ENCODE measurements at regions not wholly inside any gene's neighbourhood (a gene's known extent, or its start where the extent isn't known, plus 50 kb on each side); places are given as distances from the start of the nearest gene placed in this dataset.

DNA sequence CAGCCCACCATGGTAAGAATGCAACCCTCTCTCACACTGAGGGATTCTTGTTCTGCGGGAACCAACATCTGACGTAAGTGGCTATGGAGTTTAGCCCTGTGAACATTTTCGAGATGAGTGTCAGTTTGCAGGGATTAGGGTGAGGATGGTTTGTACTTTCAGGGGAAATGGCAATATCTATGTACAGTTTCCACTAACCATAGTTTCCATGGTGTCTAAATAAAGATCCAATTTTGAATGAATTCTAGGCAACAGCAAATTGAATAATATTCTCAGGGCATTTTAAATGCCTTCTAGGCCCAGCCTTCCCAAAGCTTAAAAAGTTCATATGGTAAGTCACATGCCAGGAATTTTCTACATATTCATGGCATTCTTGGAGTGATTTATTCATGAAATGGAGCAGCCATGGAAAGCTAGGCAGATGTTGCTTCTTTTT lies 105.4 kb upstream of the MMADHC start:
- no peak overlapping the region for H3K56ac ChIP-seq (ENCODE audit: insufficient read length, low read depth, low read length)
- no peak overlapping the region for H2BK5ac ChIP-seq (ENCODE audit: insufficient read length, low read length)
- H2BK20ac ChIP-seq (ENCODE audit: low read depth, low read length, poor library complexity, severe bottlenecking) = no peak overlapping the region
- Mint-ChIP-seq H3K27me3 (ENCODE audit: low read depth) (no peaks in the 10 kb centered on the region; the same call in none of the 2 replicates), H3K4me3 (no peak overlapping the region), H3K27ac (no peak overlapping the region), H3K36me3 (ENCODE audit: insufficient read depth in 1 of 3, low read depth in 3 of 3) (no peaks in the 10 kb centered on the region), H3K9me3 (no peaks in the 10 kb centered on the region), H3K4me1 (no peaks in the 10 kb centered on the region)
- H2BK120ac ChIP-seq (ENCODE audit: low read depth, low read length, poor library complexity, severe bottlenecking) = no peak overlapping the region
- H3K9ac ChIP-seq (ENCODE audit: extremely low read depth, insufficient read length, low read length) = no peak overlapping the region
- H3K23me2 ChIP-seq (ENCODE audit: insufficient read length, low read depth, low read length, poor library complexity, severe bottlenecking) = no peaks in the 10 kb centered on the region
- H2AK5ac ChIP-seq (ENCODE audit: insufficient read length, low read length) = no peak overlapping the region
- H2BK15ac ChIP-seq (ENCODE audit: low read depth, low read length) = no peak overlapping the region
- H4K20me1 ChIP-seq (ENCODE audit: control insufficient read depth, insufficient read depth, insufficient read length) = no peaks in the 10 kb centered on the region
- H3K18ac ChIP-seq (ENCODE audit: insufficient read length, low read depth, low read length) = no peak overlapping the region
- WGBS (ENCODE audit: extremely low coverage, insufficient read length, low lambda C conversion rate) = no CpG with 5 or more reads among the region's 3 CpGs
- no peaks in the 10 kb centered on the region for H3K9me3 ChIP-seq (ENCODE audit: control insufficient read depth, low read depth, low read length)
- H3K4me1 ChIP-seq (ENCODE audit: insufficient read depth, low read length) = no peaks in the 10 kb centered on the region
- H2AFZ ChIP-seq (ENCODE audit: low read length) = no peak overlapping the region
- no peak overlapping the region for H3K4me2 ChIP-seq (ENCODE audit: insufficient read depth, insufficient read length, low read length)
- no peaks in the 10 kb centered on the region for H3K79me2 ChIP-seq (ENCODE audit: insufficient read depth, low read length)
- TF ChIP-seq, protein P1, sequence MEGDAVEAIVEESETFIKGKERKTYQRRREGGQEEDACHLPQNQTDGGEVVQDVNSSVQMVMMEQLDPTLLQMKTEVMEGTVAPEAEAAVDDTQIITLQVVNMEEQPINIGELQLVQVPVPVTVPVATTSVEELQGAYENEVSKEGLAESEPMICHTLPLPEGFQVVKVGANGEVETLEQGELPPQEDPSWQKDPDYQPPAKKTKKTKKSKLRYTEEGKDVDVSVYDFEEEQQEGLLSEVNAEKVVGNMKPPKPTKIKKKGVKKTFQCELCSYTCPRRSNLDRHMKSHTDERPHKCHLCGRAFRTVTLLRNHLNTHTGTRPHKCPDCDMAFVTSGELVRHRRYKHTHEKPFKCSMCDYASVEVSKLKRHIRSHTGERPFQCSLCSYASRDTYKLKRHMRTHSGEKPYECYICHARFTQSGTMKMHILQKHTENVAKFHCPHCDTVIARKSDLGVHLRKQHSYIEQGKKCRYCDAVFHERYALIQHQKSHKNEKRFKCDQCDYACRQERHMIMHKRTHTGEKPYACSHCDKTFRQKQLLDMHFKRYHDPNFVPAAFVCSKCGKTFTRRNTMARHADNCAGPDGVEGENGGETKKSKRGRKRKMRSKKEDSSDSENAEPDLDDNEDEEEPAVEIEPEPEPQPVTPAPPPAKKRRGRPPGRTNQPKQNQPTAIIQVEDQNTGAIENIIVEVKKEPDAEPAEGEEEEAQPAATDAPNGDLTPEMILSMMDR (conservative IDR thresholded peaks at IDR 0.05) = no peak
- no peak for DNase-seq
- H4K91ac ChIP-seq (ENCODE audit: insufficient read length, low read depth, low read length) = no peak overlapping the region
- H3K79me1 ChIP-seq (ENCODE audit: insufficient read depth, low read depth, low read length, poor library complexity, severe bottlenecking) = no peaks in the 10 kb centered on the region
- no peak overlapping the region for H4K8ac ChIP-seq (replicated peaks; ENCODE audit: insufficient read length, low read depth, low read length)
- no peak overlapping the region for H3K14ac ChIP-seq (ENCODE audit: insufficient read depth, low read length)
- no peak overlapping the region for H4K5ac ChIP-seq (ENCODE audit: insufficient read length, low read depth, low read length)
- no peak overlapping the region for H3K27ac ChIP-seq (ENCODE audit: insufficient read length, low read depth, low read length)
- H3K27me3 ChIP-seq (ENCODE audit: insufficient read depth, low read length) = no peaks in the 10 kb centered on the region
- H3K23ac ChIP-seq (ENCODE audit: insufficient read length, low read depth, low read length) = no peak overlapping the region
- H3K4ac ChIP-seq (ENCODE audit: low read depth, low read length) = no peak overlapping the region
- no peak overlapping the region for H3T11ph ChIP-seq (ENCODE audit: low read length)
- no peak overlapping the region for H2BK12ac ChIP-seq (ENCODE audit: insufficient read length, low read depth, low read length)
